Stimulated activated CD4-positive, alpha-beta T cell treated with anti-CD3 and anti-CD28 coated beads, Interleukin-4, amount 100 ng/mL, for 48 hours (primary cell): ENCODE measurements at regions not wholly inside any gene's neighbourhood (a gene's known extent, or its start where the extent isn't known, plus 50 kb on each side); places are given as distances from the start of the nearest gene placed in this dataset.

Experiments
- DNase-seq, 2 donors: peaks; one replicate each; pipeline ENCODE4 v3.0.0-alpha.2; 2020; ENCODE audit warnings: low read depth in 2 of 2

GRCh38 chr6:120254651-120255050 is 905.1 kb upstream of the MAN1A1 start:
- no peak for DNase-seq

- no peak for DNase-seq
Observed at GRCh38 chr6:120248451-120248850, 898.9 kb upstream of the MAN1A1 start.

GRCh38 chr6:120237221-120237620 is 887.7 kb upstream of the MAN1A1 start:
- no peak for DNase-seq

GRCh38 chr6:120230008-120230407 is 880.4 kb upstream of the MAN1A1 start:
- no peak for DNase-seq

GRCh38 chr6:120228297-120228696 is 878.7 kb upstream of the MAN1A1 start:
- DNase-seq, result no peak

- DNase-seq, result no peak
Observed at GRCh38 chr6:120219339-120219738, 869.8 kb upstream of the MAN1A1 start.

- DNase-seq, result no peak
Observed at GRCh38 chr6:120214088-120214499, 864.5 kb upstream of the MAN1A1 start.

GRCh38 chr6:120211955-120212792 is 862.6 kb upstream of the MAN1A1 start:
- no peak for DNase-seq

- no peak for DNase-seq
Observed at GRCh38 chr6:120202878-120203277, 853.3 kb upstream of the MAN1A1 start.

- no peak for DNase-seq
Observed at GRCh38 chr6:120200853-120201252, 851.3 kb upstream of the MAN1A1 start.

- DNase-seq, result no peak
Observed at GRCh38 chr6:120198033-120198432, 848.5 kb upstream of the MAN1A1 start.

- DNase-seq, result no peak
Observed at GRCh38 chr6:120186080-120186479, 836.5 kb upstream of the MAN1A1 start.

GRCh38 chr6:120173250-120173649 is 823.7 kb upstream of the MAN1A1 start:
- DNase-seq, result no peak

- no peak for DNase-seq
Observed at GRCh38 chr6:120164531-120164930, 815.0 kb upstream of the MAN1A1 start.

- no peak for DNase-seq
Observed at GRCh38 chr6:120157873-120158272, 808.3 kb upstream of the MAN1A1 start.

- DNase-seq, result no peak
Observed at GRCh38 chr6:120147071-120147871, 797.7 kb upstream of the MAN1A1 start.

GRCh38 chr6:120141601-120142000 is 792.0 kb upstream of the MAN1A1 start:
- DNase-seq, result no peak

GRCh38 chr6:120137492-120137891 is 787.9 kb upstream of the MAN1A1 start:
- DNase-seq, result no peak

GRCh38 chr6:120129228-120129627 is 779.7 kb upstream of the MAN1A1 start:
- DNase-seq, result no peak

GRCh38 chr6:120122401-120122800 is 772.8 kb upstream of the MAN1A1 start:
- DNase-seq, result no peak

- no peak for DNase-seq
Observed at GRCh38 chr6:120116343-120116742, 766.8 kb upstream of the MAN1A1 start.

GRCh38 chr6:120112980-120113379 is 763.4 kb upstream of the MAN1A1 start:
- no peak for DNase-seq

GRCh38 chr6:120111001-120111400 is 761.4 kb upstream of the MAN1A1 start:
- no peak for DNase-seq
